ENCODE measurements at regions not wholly inside any gene's neighbourhood (a gene's known extent, or its start where the extent isn't known, plus 50 kb on each side); places are given as distances from the start of the nearest gene placed in this dataset.

DNA sequence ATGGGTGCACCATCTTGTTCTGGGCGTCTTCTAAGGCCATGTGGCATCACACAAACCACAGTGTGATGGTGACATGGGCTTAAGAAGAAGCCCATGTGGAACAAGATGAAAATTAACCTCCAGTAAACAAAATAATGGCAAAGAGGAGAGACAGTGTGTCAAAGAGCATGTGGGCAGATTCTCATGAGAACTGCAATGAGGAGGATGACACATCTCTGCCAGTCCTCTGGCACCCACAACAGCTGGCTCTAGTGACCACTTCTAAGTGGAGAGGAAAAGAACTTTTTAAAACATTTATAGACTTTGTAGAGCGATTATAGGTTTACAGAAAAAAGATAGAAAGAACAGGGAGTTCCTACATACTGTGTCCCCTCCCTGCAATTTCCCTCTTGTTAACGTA, 401.4 kb downstream of the ATP23 start:
- no peak for DNase-seq (ENCODE audit: low read depth, low spot score)
- no peak overlapping the region for H3K27ac ChIP-seq

DNA sequence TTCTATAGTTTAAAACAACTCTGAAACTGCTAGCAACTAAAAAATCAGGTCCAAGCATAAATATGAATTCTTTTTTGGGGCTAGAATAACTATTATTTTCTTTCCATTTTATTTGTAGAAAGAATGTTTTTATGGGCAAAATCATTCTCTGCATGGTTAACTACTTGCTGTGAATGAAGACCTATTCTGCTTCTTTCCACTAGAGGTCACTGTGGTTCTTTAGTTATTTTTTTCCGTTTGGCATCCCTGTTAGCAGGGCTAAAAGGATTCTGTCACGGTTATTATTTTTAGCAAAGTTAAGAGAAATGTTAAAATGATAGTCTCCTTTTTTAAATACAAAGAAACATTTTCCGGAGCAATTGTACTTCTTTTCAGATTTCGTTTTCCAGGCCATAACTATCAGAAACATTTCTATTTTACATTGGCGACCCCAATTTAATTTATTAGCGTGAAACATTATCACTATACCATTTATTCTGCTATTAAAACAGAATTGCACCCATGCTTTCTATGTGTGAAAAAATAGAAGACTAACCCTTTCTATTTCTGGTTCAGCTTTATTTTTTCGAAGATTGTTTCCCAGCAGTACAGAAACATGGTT, 404.8 kb downstream of the ATP23 start:
- DNase-seq (ENCODE audit: low read depth, low spot score), result no peak
- no peak overlapping the region for H3K27ac ChIP-seq

- DNase-seq (ENCODE audit: low read depth, low spot score), result no peak
Observed at GRCh38 chr12:58347188-58347587, 405.8 kb downstream of the ATP23 start.

GRCh38 chr12:58347691-58348090, 406.3 kb downstream of the ATP23 start:
- no peak overlapping the region for H3K27ac ChIP-seq
- DNase-seq (ENCODE audit: low read depth, low spot score), result no peak

More at GRCh38 chr12:58347188-58347587, 405.8 kb downstream of the ATP23 start:
- no peak overlapping the region for H3K27ac ChIP-seq

DNA sequence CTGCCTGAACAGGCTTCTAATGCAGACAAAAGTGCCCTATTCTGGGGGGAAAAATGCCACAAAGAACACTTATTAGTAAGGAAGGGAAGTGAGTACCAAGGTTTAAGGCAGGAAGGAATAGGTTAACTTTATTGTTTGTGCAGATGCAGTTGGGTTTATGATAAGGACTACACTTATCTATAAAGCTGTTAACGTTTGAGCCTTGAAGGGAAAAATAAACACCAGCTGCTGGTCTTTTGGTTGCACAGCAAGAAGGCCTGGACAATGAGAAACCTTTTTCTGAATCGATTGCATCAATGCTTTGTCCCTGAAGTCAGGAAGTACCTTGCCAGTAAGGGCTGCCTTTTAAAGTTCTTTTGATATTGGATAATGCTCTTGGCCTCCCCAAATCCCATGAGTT, 407.8 kb downstream of the ATP23 start:
- no peak overlapping the region for H3K27ac ChIP-seq
- no peak for DNase-seq (ENCODE audit: low read depth, low spot score)

DNA sequence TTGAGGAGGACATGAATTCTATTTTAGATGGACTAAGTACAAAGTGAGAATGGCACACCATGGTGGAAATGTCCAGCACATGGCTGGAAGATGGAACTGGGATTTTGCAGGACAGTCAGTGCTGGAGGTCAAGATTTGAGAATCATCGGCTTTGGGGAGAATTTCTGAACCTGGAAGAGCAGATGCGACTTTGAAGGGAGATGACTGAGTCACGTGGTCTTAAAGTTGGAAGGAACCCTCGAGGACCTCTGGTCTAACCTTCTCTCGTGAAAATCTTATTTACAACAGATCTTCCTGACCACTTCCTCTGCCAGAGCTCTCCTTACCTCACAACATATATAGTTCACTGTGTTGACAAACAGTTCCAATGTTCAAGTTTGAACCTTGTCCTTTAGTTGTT, 415.4 kb downstream of the ATP23 start:
- H3K27ac ChIP-seq, result no peak overlapping the region
- DNase-seq (ENCODE audit: low read depth, low spot score), result no peak

DNA sequence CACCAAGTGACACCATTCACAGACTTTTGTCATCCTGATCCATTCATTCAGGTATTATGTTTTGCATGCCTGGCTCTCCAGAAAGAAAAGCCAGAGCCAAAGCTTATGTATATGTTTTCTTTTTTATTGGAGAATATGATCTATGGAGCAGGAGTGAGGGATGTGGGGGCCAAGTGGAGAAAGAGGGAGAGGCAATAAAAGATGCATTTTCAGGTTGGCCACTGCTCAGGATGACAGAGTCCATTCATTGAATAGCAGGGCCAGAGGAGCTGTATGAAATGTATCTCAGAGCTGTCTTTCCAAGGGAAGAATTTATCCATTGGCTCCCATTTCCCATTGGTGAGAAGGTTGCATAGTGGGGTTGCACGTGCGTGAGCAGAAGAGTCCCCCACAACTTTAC, 416.1 kb downstream of the ATP23 start:
- no peak overlapping the region for H3K27ac ChIP-seq
- DNase-seq (ENCODE audit: low read depth, low spot score), result no peak

DNA sequence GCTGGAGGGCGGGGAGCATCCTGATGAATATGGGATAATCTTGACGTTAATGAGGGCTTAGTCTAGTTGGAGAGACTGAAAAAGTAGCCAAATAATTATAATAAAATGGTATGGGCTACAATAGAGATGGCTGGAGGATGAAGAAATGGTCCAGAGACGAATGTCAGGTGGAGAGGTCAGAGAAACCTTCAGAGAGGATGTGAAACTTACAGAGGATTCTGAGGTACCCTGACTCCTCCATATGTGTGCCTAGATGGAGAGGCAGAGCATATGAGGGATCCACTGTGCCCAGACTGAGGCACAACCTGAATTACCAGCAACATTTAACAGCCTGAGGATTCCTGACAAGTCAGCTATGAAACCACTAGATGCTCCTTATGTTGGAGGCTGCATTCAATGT, 417.0 kb downstream of the ATP23 start:
- H3K27ac ChIP-seq, result no peak overlapping the region

GRCh38 chr12:58359084-58359483, 417.7 kb downstream of the ATP23 start:
- H3K27ac ChIP-seq, result no peak overlapping the region
- DNase-seq (ENCODE audit: low read depth, low spot score), result no peak

More for the DNA sequence above, 417.0 kb downstream of the ATP23 start:
- no peak for DNase-seq (ENCODE audit: low read depth, low spot score)

DNA sequence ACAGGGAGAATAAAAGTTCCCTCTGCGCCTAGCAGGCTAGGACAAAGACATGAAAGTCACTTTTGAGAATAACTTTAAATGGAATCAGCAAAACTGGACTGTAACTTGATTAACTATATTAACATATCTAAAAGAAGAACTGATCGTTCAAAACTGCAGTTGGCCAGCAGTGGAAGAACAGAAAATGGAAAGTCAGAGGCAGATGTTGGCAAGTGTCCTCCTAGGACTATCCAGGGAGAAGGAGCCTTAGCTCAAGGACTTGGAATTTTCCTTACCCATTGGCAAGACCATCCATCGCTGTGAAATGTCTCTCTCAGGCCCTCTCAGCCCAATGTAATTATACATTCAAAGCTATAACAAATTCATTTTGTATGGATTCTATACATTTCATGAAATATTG, 419.7 kb downstream of the ATP23 start:
- no peak overlapping the region for H3K27ac ChIP-seq
- DNase-seq (ENCODE audit: low read depth, low spot score), result no peak

DNA sequence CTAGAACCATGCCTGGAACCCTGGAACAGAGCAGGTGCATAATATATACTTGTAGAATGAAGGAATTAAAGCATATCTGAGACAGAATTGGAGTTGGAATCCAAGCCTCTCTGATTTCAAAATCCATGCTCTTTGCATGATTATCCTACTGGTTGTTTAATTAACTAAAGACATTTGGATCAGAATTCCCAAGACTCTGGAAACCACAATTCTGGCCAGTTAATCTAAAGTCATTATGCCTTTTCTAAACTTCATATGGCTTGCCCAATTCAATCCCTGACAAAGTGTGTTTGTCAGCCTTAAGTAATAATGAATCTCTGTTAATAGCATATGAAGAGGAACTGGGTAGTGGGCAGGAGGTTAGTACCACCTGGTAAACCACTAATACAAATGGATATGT, 422.6 kb downstream of the ATP23 start:
- DNase-seq (ENCODE audit: low read depth, low spot score), result no peak
- H3K27ac ChIP-seq, result peak overlapping the region; percentile 55

GRCh38 chr12:58364389-58365086, 423.2 kb downstream of the ATP23 start:
- peak overlapping the region; percentile 55 for H3K27ac ChIP-seq
- peak; percentile 81 for DNase-seq (ENCODE audit: low read depth, low spot score)

DNA sequence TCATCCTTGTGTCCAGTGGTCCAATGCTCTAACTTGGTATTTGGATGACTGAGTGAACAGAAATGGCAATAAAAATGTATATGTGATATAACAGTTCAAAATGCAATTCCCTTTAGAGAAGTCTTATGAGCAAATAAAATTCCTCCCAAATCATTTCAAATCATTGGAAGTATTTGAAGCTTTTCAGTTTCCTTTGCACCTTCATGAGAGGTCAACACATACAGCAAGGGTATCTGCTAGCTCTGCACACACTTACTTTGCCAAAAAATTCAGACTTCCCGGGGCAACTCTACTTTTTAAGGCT, 423.7 kb downstream of the ATP23 start:
- peak overlapping the region; percentile 55 for H3K27ac ChIP-seq
- DNase-seq (ENCODE audit: low read depth, low spot score), result no peak

GRCh38 chr12:58367041-58367440, 425.7 kb downstream of the ATP23 start:
- H3K27ac ChIP-seq, result no peak overlapping the region
- DNase-seq (ENCODE audit: low read depth, low spot score), result no peak

- DNase-seq (ENCODE audit: low read depth, low spot score), result no peak
- no peak overlapping the region for H3K27ac ChIP-seq
Observed at GRCh38 chr12:58368001-58368400, 426.6 kb downstream of the ATP23 start.

DNA sequence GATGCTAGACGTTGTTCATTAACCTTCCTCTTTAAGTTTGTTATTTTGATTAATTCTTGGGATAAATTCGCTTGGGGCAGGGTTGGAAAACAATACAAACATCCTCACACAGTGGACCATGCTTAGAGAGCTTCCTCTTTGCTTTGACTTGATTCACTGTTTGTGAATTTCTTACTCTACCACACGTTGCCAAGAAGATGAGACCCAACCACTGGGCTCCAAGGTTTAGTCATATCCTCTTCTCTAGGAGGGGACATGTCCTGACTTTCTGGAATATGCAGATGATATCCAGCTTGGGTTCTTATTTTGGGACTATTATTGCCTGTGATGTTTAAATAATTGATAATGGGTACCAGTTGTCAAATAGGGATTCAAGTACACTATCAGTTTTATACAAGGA, 428.2 kb downstream of the ATP23 start:
- H3K27ac ChIP-seq, result no peak overlapping the region
- no peak for DNase-seq (ENCODE audit: low read depth, low spot score)

DNA sequence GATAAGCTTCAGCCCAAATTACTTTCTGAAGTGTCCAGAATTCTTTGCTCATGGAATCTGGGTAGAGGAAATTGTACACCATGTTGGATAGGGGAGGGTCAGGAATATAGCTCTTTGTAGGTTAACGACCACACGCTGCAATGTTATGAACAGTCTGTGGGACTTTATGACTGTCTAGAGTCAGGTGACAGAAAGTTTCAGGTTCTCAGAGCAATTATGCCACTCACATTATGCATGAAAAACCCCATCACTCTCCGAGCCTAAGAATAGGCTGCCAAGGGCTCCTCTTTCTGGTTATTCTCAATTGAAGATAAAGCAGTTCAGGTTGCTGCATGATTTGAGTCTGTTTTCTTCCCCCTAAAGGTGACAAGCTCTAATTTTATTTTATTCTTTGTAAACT, 430.9 kb downstream of the ATP23 start:
- H3K27ac ChIP-seq, result no peak overlapping the region
- no peak for DNase-seq (ENCODE audit: low read depth, low spot score)

GRCh38 chr12:58378028-58378427, 436.7 kb downstream of the ATP23 start:
- DNase-seq (ENCODE audit: low read depth, low spot score), result no peak

DNA sequence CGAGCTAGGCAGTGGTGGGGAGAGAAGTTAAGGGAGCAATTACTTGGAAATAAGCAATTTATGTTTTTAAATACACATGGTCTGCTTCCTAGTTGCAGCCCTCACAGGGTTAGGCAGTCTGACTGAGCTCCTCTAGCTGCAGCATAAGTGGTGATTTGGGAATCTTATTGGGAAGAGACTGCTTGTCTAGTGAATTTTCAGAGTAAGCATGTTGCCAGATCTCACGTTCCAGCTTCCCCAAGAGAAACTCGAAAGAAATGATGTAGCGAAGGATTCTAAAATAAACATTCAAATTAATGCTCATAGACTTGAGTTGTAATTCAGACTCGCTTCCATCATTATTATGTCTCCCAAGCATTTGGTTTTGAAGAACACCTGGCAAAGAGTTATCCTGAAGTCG, 440.2 kb downstream of the ATP23 start:
- DNase-seq (ENCODE audit: low read depth, low spot score), result no peak
- H3K27ac ChIP-seq, result no peak overlapping the region

More at GRCh38 chr12:58378028-58378427, 436.7 kb downstream of the ATP23 start:
- no peak overlapping the region for H3K27ac ChIP-seq

GRCh38 chr12:58384196-58384595, 442.8 kb downstream of the ATP23 start:
- no peak for DNase-seq (ENCODE audit: low read depth, low spot score)
- H3K27ac ChIP-seq, result no peak overlapping the region

DNA sequence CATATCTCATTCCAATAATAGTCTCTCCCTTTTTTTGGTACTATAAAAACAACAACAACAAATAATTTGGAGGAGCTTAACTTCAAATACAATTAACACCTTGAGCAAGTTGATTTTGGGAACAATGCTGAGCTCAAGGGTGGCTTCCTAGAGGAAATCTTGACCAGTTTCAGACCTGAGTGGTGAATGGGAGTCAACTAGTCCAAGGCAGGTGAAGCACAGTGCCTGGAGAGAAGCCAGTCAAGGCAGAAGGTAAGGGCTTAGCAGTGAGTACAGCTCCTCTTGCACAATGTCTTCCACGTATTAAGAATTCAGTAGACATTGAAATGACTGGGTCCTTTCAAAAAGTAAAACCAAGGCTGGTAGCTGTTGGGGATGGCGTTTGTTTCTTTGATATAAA, 444.8 kb downstream of the ATP23 start:
- peak overlapping the region; percentile 58 for H3K27ac ChIP-seq
- DNase-seq (ENCODE audit: low read depth, low spot score), result peak; percentile 16

- H3K27ac ChIP-seq, result peak overlapping the region; percentile 58
- DNase-seq (ENCODE audit: low read depth, low spot score), result peak; percentile 16
Observed at GRCh38 chr12:58387199-58387598, 445.8 kb downstream of the ATP23 start.

Data from epithelial cell of prostate (primary cell).